H9 (cell line): ENCODE measurements at regions not wholly inside any gene's neighbourhood (a gene's known extent, or its start where the extent isn't known, plus 50 kb on each side); places are given as distances from the start of the nearest gene placed in this dataset.

Experiments
- DNase-seq: peaks from one replicate; pipeline ENCODE4 v3.0.0-alpha.2; 2017
- H2AFZ ChIP-seq: one replicate; pipeline ENCODE4 v1.6.1; 2013; ENCODE audit warnings: mild to moderate bottlenecking, low read length, control low read depth, moderate library complexity
- H2AK5ac ChIP-seq: 2 replicates; pipeline ENCODE4 v1.6.1; 2013; ENCODE audit warnings: low read length, control low read depth, mixed read lengths; ENCODE audit not compliant: insufficient read length
- H2BK120ac ChIP-seq: one replicate; pipeline ENCODE4 v1.6.1; 2013; ENCODE audit warnings: low read depth, mild to moderate bottlenecking, low read length, control low read depth, inconsistent platforms; ENCODE audit not compliant: poor library complexity, severe bottlenecking
- H2BK12ac ChIP-seq: 2 replicates; pipeline ENCODE4 v1.6.1; 2013; ENCODE audit warnings: low read length, control low read depth, mixed read lengths, low read depth; ENCODE audit not compliant: insufficient read length
- H2BK15ac ChIP-seq: 2 replicates; pipeline ENCODE4 v1.6.1; 2013; ENCODE audit warnings: low read depth, low read length, control low read depth
- H2BK20ac ChIP-seq: one replicate; pipeline ENCODE4 v1.6.1; 2013; ENCODE audit warnings: low read depth, mild to moderate bottlenecking, low read length, control low read depth, inconsistent platforms; ENCODE audit not compliant: poor library complexity, severe bottlenecking
- H2BK5ac ChIP-seq: 2 replicates; pipeline ENCODE4 v1.6.1; 2013; ENCODE audit warnings: low read length, control low read depth, mixed read lengths; ENCODE audit not compliant: insufficient read length
- H3K14ac ChIP-seq: 2 replicates; pipeline ENCODE4 v1.6.1; 2013; ENCODE audit warnings: low read length, control low read depth; ENCODE audit not compliant: insufficient read depth
- H3K18ac ChIP-seq: 2 replicates; pipeline ENCODE4 v1.6.1; 2013; ENCODE audit warnings: low read depth, mild to moderate bottlenecking, mixed read lengths, low read length, control low read depth; ENCODE audit not compliant: insufficient read length
- H3K23ac ChIP-seq: 2 replicates; pipeline ENCODE4 v1.6.1; 2013; ENCODE audit warnings: low read length, control low read depth, mixed read lengths, low read depth; ENCODE audit not compliant: insufficient read length
- H3K23me2 ChIP-seq: 2 replicates; pipeline ENCODE4 v1.6.1; 2013; ENCODE audit warnings: low read depth, mild to moderate bottlenecking, mixed read lengths, low read length, control low read depth; ENCODE audit not compliant: insufficient read length, poor library complexity, severe bottlenecking
- H3K27ac ChIP-seq: 2 replicates; pipeline ENCODE4 v1.5.1; 2013; ENCODE audit warnings: low read length, control low read depth, mixed read lengths, low read depth; ENCODE audit not compliant: insufficient read length
- H3K27me3 ChIP-seq: 2 replicates; pipeline ENCODE4 v1.6.1; 2013; ENCODE audit warnings: low read length, control low read depth, inconsistent platforms; ENCODE audit not compliant: insufficient read depth
- H3K4ac ChIP-seq: 2 replicates; pipeline ENCODE4 v1.6.1; 2013; ENCODE audit warnings: low read depth, mild to moderate bottlenecking, control low read depth, inconsistent platforms, low read length, moderate library complexity
- H3K4me1 ChIP-seq: 2 replicates; pipeline ENCODE4 v1.6.1; 2013; ENCODE audit warnings: low read length, control low read depth, inconsistent platforms; ENCODE audit not compliant: insufficient read depth
- H3K4me2 ChIP-seq: 2 replicates; pipeline ENCODE4 v1.6.1; 2013; ENCODE audit warnings: low read length, control low read depth, mixed read lengths; ENCODE audit not compliant: insufficient read length, insufficient read depth
- H3K56ac ChIP-seq: 2 replicates; pipeline ENCODE4 v1.6.1; 2013; ENCODE audit warnings: low read depth, mild to moderate bottlenecking, mixed read lengths, low read length, control low read depth; ENCODE audit not compliant: insufficient read length
- H3K79me1 ChIP-seq: 2 replicates; pipeline ENCODE4 v1.6.1; 2013; ENCODE audit warnings: low read depth, mild to moderate bottlenecking, moderate library complexity, low read length, control low read depth, inconsistent platforms; ENCODE audit not compliant: insufficient read depth, poor library complexity, severe bottlenecking
- H3K79me2 ChIP-seq: 2 replicates; pipeline ENCODE4 v1.6.1; 2013; ENCODE audit warnings: low read length, control low read depth, inconsistent platforms; ENCODE audit not compliant: insufficient read depth
- H3K9ac ChIP-seq: 2 replicates; pipeline ENCODE4 v1.6.1; 2013; ENCODE audit warnings: low read length, control low read depth, mixed read lengths; ENCODE audit not compliant: insufficient read length; ENCODE audit errors: extremely low read depth
- H3K9me3 ChIP-seq: one replicate; pipeline ENCODE4 v1.6.1; 2013; ENCODE audit warnings: low read depth, low read length, inconsistent platforms; ENCODE audit not compliant: control insufficient read depth
- H3T11ph ChIP-seq: one replicate; pipeline ENCODE4 v1.6.1; 2013; ENCODE audit warnings: mild to moderate bottlenecking, low read length, control low read depth, inconsistent platforms
- H4K20me1 ChIP-seq: one replicate; pipeline ENCODE4 v1.6.1; 2013; ENCODE audit not compliant: control insufficient read depth, insufficient read length, insufficient read depth
- H4K5ac ChIP-seq: 2 replicates; pipeline ENCODE4 v1.6.1; 2013; ENCODE audit warnings: low read depth, mild to moderate bottlenecking, mixed read lengths, low read length, control low read depth; ENCODE audit not compliant: insufficient read length
- H4K8ac ChIP-seq: replicated peaks from 2 replicates; pipeline ENCODE4 v1.6.1; 2013; ENCODE audit warnings: low read length, control low read depth, mixed read lengths, low read depth; ENCODE audit not compliant: insufficient read length
- H4K91ac ChIP-seq: 2 replicates; pipeline ENCODE4 v1.6.1; 2013; ENCODE audit warnings: low read depth, mild to moderate bottlenecking, moderate library complexity, mixed read lengths, low read length, control low read depth; ENCODE audit not compliant: insufficient read length
- H3K27ac Mint-ChIP-seq, 3 experiments: 2 replicates in 2 of 3; 3 replicates in 1 of 3; pipeline ENCODE4 v1.8.0; 2020 to 2021; ENCODE audit warnings: mixed read lengths in 3 of 3, mild to moderate bottlenecking in 1 of 3, moderate library complexity in 1 of 3
- H3K27me3 Mint-ChIP-seq: 2 replicates; pipeline ENCODE4 v1.8.0; 2021; ENCODE audit warnings: low read depth, mild to moderate bottlenecking, moderate library complexity, mixed read lengths
- H3K36me3 Mint-ChIP-seq, 3 experiments: 2 replicates in 2 of 3; 3 replicates in 1 of 3; pipeline ENCODE4 v1.8.0; 2020 to 2021; ENCODE audit warnings: low read depth in 3 of 3, mixed read lengths in 3 of 3; ENCODE audit not compliant: insufficient read depth in 1 of 3
- H3K4me1 Mint-ChIP-seq, 2 experiments: 2 replicates each; pipeline ENCODE4 v1.8.0; 2020; ENCODE audit warnings: mixed read lengths in 2 of 2
- H3K4me3 Mint-ChIP-seq, 2 experiments: 2 replicates in 1 of 2; 3 replicates in 1 of 2; pipeline ENCODE4 v1.8.0; 2020 to 2021; ENCODE audit warnings: mild to moderate bottlenecking in 2 of 2, mixed read lengths in 2 of 2, moderate library complexity in 1 of 2
- H3K9me3 Mint-ChIP-seq, 2 experiments: 2 replicates in 1 of 2; 3 replicates in 1 of 2; pipeline ENCODE4 v1.8.0; 2020; ENCODE audit warnings: mild to moderate bottlenecking in 2 of 2, mixed read lengths in 2 of 2, moderate library complexity in 1 of 2
- CTCF ChIP-seq: fragments of 200-600 bp; sonication (generic); conservative IDR thresholded peaks from 3 replicates; pipeline ENCODE4 v1.8.0; 2021; ENCODE audit warnings: antibody characterized with exemption, mild to moderate bottlenecking
- WGBS: extraction: QIAGEN DNeasy Blood & Tissue Kit; methylation state at CpG from one replicate; pipeline ENCODE4 v1.1.7; 2013; ENCODE audit warnings: missing lambda C conversion rate, low lambda C conversion rate, mixed read lengths; ENCODE audit not compliant: insufficient read length; ENCODE audit errors: extremely low coverage; 5-methylcytosine and 5-hydroxymethylcytosine counted together

GRCh38 chrX:140913802-140914501, 88.4 kb upstream of the SPANXB1 start:
- Histone ChIP-seq H2BK15ac (no peak overlapping the region), H2BK120ac (no peak overlapping the region), H3K9me3 (no peaks in the 10 kb centered on the region), H4K8ac (no peak overlapping the region), H2BK5ac (no peak overlapping the region), H3K4me1 (no peaks in the 10 kb centered on the region), H4K91ac (no peak overlapping the region), H3K4ac (no peak overlapping the region), H3K14ac (no peak overlapping the region), H3K27me3 (no peaks in the 10 kb centered on the region), H2BK12ac (no peak overlapping the region), H4K5ac (no peak overlapping the region), H4K20me1 (no peaks in the 10 kb centered on the region), H3K27ac (no peak overlapping the region), H3K23me2 (no peaks in the 10 kb centered on the region), H2AK5ac (no peak overlapping the region), H2BK20ac (no peak overlapping the region), H3K79me1 (no peaks in the 10 kb centered on the region), H3K18ac (no peak overlapping the region), H3K4me2 (no peak overlapping the region), H3K56ac (no peak overlapping the region), H3K79me2 (no peaks in the 10 kb centered on the region), H3T11ph (no peak overlapping the region), H3K23ac (no peak overlapping the region), H3K9ac (no peak overlapping the region), H2AFZ (no peak overlapping the region)
- Mint-ChIP-seq H3K9me3 (peaks cover 46 to 61% of the 10 kb centered on the region in 2 experiments), H3K27ac (no peak overlapping the region), H3K36me3 (peaks cover 0 to 3% (median 0%) of the 10 kb centered on the region in 3 experiments; a peak in 2 of 7 replicates), H3K27me3 (no peaks in the 10 kb centered on the region; the same call in 1 of the 2 replicates), H3K4me3 (no peak overlapping the region), H3K4me1 (peaks cover 4% of the 10 kb centered on the region in 2 experiments; a peak in 1 of 4 replicates)
- TF ChIP-seq CTCF, result no peak
- WGBS, result no CpG with 5 or more reads among the region's 3 CpGs
- no peak for DNase-seq
